GM12872 (cell line): ENCODE measurements at regions not wholly inside any gene's neighbourhood (a gene's known extent, or its start where the extent isn't known, plus 50 kb on each side); places are given as distances from the start of the nearest gene placed in this dataset.

Source experiments
- CTCF ChIP-seq: IDR thresholded peaks from 3 replicates; pipeline ENCODE4 v1.5.1; 2011; ENCODE audit warnings: low read depth, mild to moderate bottlenecking, low read length, moderate library complexity; ENCODE audit not compliant: insufficient read depth

GRCh38 chr17:30588798-30589247 is 111.6 kb downstream of the GOSR1 start:
- TF ChIP-seq CTCF: no peak

GRCh38 chr17:30586818-30587595 is 109.8 kb downstream of the GOSR1 start:
- TF ChIP-seq CTCF: no peak

- TF ChIP-seq CTCF: no peak
These were observed 107.6 kb downstream of the GOSR1 start for GRCh38 chr17:30584810-30585209.

GRCh38 chr17:30580916-30581315 is 103.7 kb downstream of the GOSR1 start:
- TF ChIP-seq CTCF: no peak

- TF ChIP-seq CTCF: no peak
These were observed 102.6 kb downstream of the GOSR1 start for GRCh38 chr17:30579610-30580315.
